Esophagus muscularis mucosa (tissue), 4 donors: ENCODE measurements at regions not wholly inside any gene's neighbourhood (a gene's known extent, or its start where the extent isn't known, plus 50 kb on each side); places are given as distances from the start of the nearest gene placed in this dataset.
"Not testable (repeated sequence)": the region's sequence is repeated elsewhere in the genome, so short reads cannot be mapped to it uniquely, and the experiment has no call there.

ENCODE experiments used
- DNase-seq: peaks from one replicate; pipeline ENCODE4 v3.0.0-alpha.2; 2017; ENCODE audit errors: extremely low spot score
- H3K27ac ChIP-seq, 4 donors: fragments of 200-600 bp; sonication (generic); replicated peaks in 1 of 4; 1 replicate in 3 of 4; 2 replicates in 1 of 4; pipeline ENCODE4 v1.5.1; 2016 to 2019; ENCODE audit warnings: mild to moderate bottlenecking in 1 of 4
- H3K27me3 ChIP-seq, 4 donors: fragments of 200-600 bp; sonication (generic); one replicate each; pipeline versions ENCODE4 v1.5.1 to v1.6.0; 2016 to 2019
- H3K36me3 ChIP-seq, 4 donors: fragments of 200-600 bp; sonication (generic); one replicate each; pipeline ENCODE4 v1.5.1; 2016 to 2019
- H3K4me1 ChIP-seq, 4 donors: fragments of 200-600 bp; sonication (generic); one replicate each; pipeline ENCODE4 v1.5.1; 2016 to 2019
- H3K4me3 ChIP-seq, 4 donors: fragments of 200-600 bp; sonication (generic); 1 replicate in 2 of 4; 2 replicates in 2 of 4; pipeline ENCODE4 v1.5.1; 2016 to 2019; ENCODE audit warnings: mild to moderate bottlenecking in 4 of 4, moderate library complexity in 1 of 4
- H3K9me3 ChIP-seq, 4 donors: fragments of 200-600 bp; sonication (generic); 1 replicate in 3 of 4; 2 replicates in 1 of 4; pipeline ENCODE4 v1.5.1; 2016 to 2019
- EP300 ChIP-seq: sonication (generic); formaldehyde crosslinking; IDR thresholded peaks from one replicate; pipeline ENCODE4 v1.6.1; 2017; ENCODE audit warnings: antibody characterized with exemption
- POLR2A ChIP-seq: fragments of 450-650 bp; IDR thresholded peaks from one replicate; pipeline ENCODE4 v1.6.1; 2017; ENCODE audit warnings: antibody characterized with exemption, moderate library complexity, mild to moderate bottlenecking, low read depth
- POLR2AphosphoS5 ChIP-seq, 2 donors: sonication (generic); formaldehyde crosslinking; IDR thresholded peaks; one replicate each; pipeline ENCODE4 v1.6.1; 2017; ENCODE audit warnings: antibody characterized with exemption in 2 of 2
- WGBS: methylation state at CpG from one replicate; pipeline ENCODE4 v1.1.5; 2018; 5-methylcytosine and 5-hydroxymethylcytosine counted together
- intact Hi-C: fragments of 100-400 bp; cut with DNase I; formaldehyde crosslinking; loops from one replicate; pipeline ENCODE4 v1.15.1; 2023
- TF ChIP-seq, protein P1 (sequence below), 3 experiments: fragments of 200-600 bp in 2 of 3; fragments of 450-650 bp in 1 of 3; sonication (generic) in 2 of 3; IDR thresholded peaks; one replicate each; pipeline ENCODE4 v1.5.1; 2017 to 2019; ENCODE audit warnings: antibody characterized with exemption in 3 of 3, mild to moderate bottlenecking in 2 of 3, moderate library complexity in 1 of 3

GRCh38 chr5:168093200-168093910 is 198.1 kb upstream of the WWC1 start:
- intact Hi-C loops, result no loop called here
- Histone ChIP-seq H3K36me3 (peaks cover 0 to 12% (median 0%) of the 10 kb centered on the region in 4 donors), H3K4me1 (peaks cover 0 to 4% (median 0%) of the 10 kb centered on the region in 4 donors), H3K9me3 (no peaks in the 10 kb centered on the region), H3K27me3 (no peaks in the 10 kb centered on the region), H3K27ac (no peak overlapping the region), H3K4me3 (no peak overlapping the region)
- WGBS, result 66% methylated on average over 5 of the region's 5 CpGs
- no peak for DNase-seq
- TF ChIP-seq, protein P1, sequence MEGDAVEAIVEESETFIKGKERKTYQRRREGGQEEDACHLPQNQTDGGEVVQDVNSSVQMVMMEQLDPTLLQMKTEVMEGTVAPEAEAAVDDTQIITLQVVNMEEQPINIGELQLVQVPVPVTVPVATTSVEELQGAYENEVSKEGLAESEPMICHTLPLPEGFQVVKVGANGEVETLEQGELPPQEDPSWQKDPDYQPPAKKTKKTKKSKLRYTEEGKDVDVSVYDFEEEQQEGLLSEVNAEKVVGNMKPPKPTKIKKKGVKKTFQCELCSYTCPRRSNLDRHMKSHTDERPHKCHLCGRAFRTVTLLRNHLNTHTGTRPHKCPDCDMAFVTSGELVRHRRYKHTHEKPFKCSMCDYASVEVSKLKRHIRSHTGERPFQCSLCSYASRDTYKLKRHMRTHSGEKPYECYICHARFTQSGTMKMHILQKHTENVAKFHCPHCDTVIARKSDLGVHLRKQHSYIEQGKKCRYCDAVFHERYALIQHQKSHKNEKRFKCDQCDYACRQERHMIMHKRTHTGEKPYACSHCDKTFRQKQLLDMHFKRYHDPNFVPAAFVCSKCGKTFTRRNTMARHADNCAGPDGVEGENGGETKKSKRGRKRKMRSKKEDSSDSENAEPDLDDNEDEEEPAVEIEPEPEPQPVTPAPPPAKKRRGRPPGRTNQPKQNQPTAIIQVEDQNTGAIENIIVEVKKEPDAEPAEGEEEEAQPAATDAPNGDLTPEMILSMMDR (IDR thresholded peaks at IDR 0.05), result no peak
- no peak for TF ChIP-seq EP300
- TF ChIP-seq POLR2AphosphoS5 (IDR thresholded peaks at IDR 0.05), result no peak
- TF ChIP-seq POLR2A, result no peak

DNA sequence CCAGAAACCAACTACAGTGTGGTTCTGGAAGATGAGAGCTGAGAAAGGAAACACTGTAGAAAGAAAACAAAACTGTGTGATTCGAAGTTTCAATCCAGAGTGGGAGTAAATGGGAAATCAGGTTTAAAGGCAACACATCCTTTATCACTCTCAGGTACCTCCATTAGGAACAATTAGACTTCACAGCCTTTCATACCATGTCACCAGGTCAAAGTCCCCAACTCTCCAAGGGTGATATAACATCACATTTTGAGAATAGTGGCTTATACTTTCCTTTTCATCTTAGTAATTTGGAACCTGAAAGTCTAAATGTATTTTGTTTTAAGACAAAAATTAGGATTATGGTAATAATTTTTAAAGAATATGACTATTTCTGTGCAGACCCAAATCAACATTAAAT is 194.9 kb upstream of the WWC1 start:
- peaks cover 0 to 4% (median 0%) of the 10 kb centered on the region in 4 donors for H3K4me1 ChIP-seq
- DNase-seq, result no peak
- H3K27ac ChIP-seq, result no peak overlapping the region
- no peaks in the 10 kb centered on the region for H3K9me3 ChIP-seq
- intact Hi-C loops, result no loop called here
- H3K4me3 ChIP-seq, result no peak overlapping the region
- no peaks in the 10 kb centered on the region for H3K27me3 ChIP-seq
- peaks cover 0 to 21% (median 0%) of the 10 kb centered on the region in 4 donors for H3K36me3 ChIP-seq
- TF ChIP-seq EP300 (no peak), POLR2AphosphoS5 (IDR thresholded peaks at IDR 0.05) (no peak), POLR2A (no peak)
- TF ChIP-seq, protein P1 (IDR thresholded peaks at IDR 0.05), result no peak
- 80% methylated on average over 1 of the region's 1 CpG for WGBS

- Histone ChIP-seq H3K27ac (no peak overlapping the region), H3K9me3 (no peaks in the 10 kb centered on the region), H3K27me3 (no peaks in the 10 kb centered on the region), H3K4me3 (no peak overlapping the region), H3K4me1 (no peaks in the 10 kb centered on the region), H3K36me3 (peaks cover 0 to 15% (median 0%) of the 10 kb centered on the region in 4 donors)
- intact Hi-C loops, result no loop called here
- DNase-seq, result no peak
- 71% methylated on average over 12 of the region's 12 CpGs for WGBS
- TF ChIP-seq POLR2AphosphoS5 (IDR thresholded peaks at IDR 0.05), result no peak
- no peak for TF ChIP-seq POLR2A
- TF ChIP-seq, protein P1 (IDR thresholded peaks at IDR 0.05), result no peak
- TF ChIP-seq EP300, result no peak
Observed at GRCh38 chr5:168097876-168098653, 193.4 kb upstream of the WWC1 start.

GRCh38 chr5:168101352-168101751 is 190.1 kb upstream of the WWC1 start:
- no peak overlapping the region for H3K27ac ChIP-seq
- 92% methylated on average over 8 of the region's 8 CpGs for WGBS
- H3K4me1 ChIP-seq, result peaks cover 0 to 4% (median 0%) of the 10 kb centered on the region in 4 donors
- intact Hi-C loops, result no loop called here
- no peaks in the 10 kb centered on the region for H3K27me3 ChIP-seq
- DNase-seq, result no peak
- H3K4me3 ChIP-seq, result no peak overlapping the region
- TF ChIP-seq POLR2A (no peak), POLR2AphosphoS5 (IDR thresholded peaks at IDR 0.05) (no peak), EP300 (no peak)
- TF ChIP-seq, protein P1 (IDR thresholded peaks at IDR 0.05), result no peak
- H3K36me3 ChIP-seq, result peaks cover 0 to 15% (median 0%) of the 10 kb centered on the region in 4 donors
- H3K9me3 ChIP-seq, result no peaks in the 10 kb centered on the region

GRCh38 chr5:168103018-168103417 is 188.4 kb upstream of the WWC1 start:
- H3K9me3 ChIP-seq, H3K4me3 ChIP-seq, intact Hi-C loops, DNase-seq, H3K27me3 ChIP-seq, H3K4me1 ChIP-seq, H3K27ac ChIP-seq: not testable (repeated sequence)
- H3K36me3 ChIP-seq, result peaks cover 0 to 12% (median 0%) of the 10 kb centered on the region in 4 donors
- WGBS, result 80% methylated on average over 6 of the region's 6 CpGs
